Endothelial cell of umbilical vein (primary cell): ENCODE measurements at regions not wholly inside any gene's neighbourhood (a gene's known extent, or its start where the extent isn't known, plus 50 kb on each side); places are given as distances from the start of the nearest gene placed in this dataset.

ENCODE experiments used
- BruUV-seq: library from RNA; stranded (reverse); fragments of 400-500 nt; replicated peaks from 2 replicates; lab custom pipeline; 2021; lab: Mats Ljungman, UMichigan
- CTCF ChIA-PET: fragments of 300-600, 350-600 bp; sonication (Branson Sonifier 250); formaldehyde crosslinking; loops from one replicate; lab custom pipeline; 2021; ENCODE audit warnings: antibody characterized with exemption, inconsistent platforms; lab: Charles Lee
- POLR2A ChIA-PET: fragments of 300-600, 350-600 bp; sonication (Branson Sonifier 250); formaldehyde crosslinking; loops from one replicate; lab custom pipeline; 2021; ENCODE audit warnings: antibody characterized with exemption, inconsistent platforms; lab: Charles Lee
- DNase-seq: peaks from one replicate; pipeline ENCODE4 v3.0.0-alpha.2; 2011; ENCODE audit warnings: low read depth, low spot score
- FAIRE-seq: peaks from 2 replicates; lab custom pipeline; 2011; peaks lifted over from hg19 to GRCh38; lab: Jason Lieb, UNC
- H2AFZ ChIP-seq: 2 replicates; pipeline ENCODE4 v1.6.0; 2012; ENCODE audit warnings: low read depth, low read length, control low read depth, inconsistent platforms
- H3K27ac ChIP-seq: 2 replicates; pipeline ENCODE4 v1.5.1; 2011; ENCODE audit warnings: low read depth, mild to moderate bottlenecking, control low read depth, low read length, moderate library complexity; ENCODE audit not compliant: insufficient read depth
- H3K27me3 ChIP-seq, 2 experiments: 2 replicates each; pipeline versions ENCODE4 v1.6.0 to v1.6.1; 2011; ENCODE audit warnings: low read length in 2 of 2, mixed read lengths in 1 of 2; ENCODE audit not compliant: control insufficient read depth in 2 of 2, insufficient read depth in 2 of 2
- H3K36me3 ChIP-seq, 2 experiments: 2 replicates in 1 of 2; 3 replicates in 1 of 2; pipeline ENCODE4 v1.5.1; 2011; ENCODE audit warnings: low read length in 2 of 2, mild to moderate bottlenecking in 1 of 2, moderate library complexity in 1 of 2; ENCODE audit not compliant: control insufficient read depth in 2 of 2, insufficient read depth in 2 of 2; ENCODE audit errors: extremely low read depth in 1 of 2
- H3K4me1 ChIP-seq: 3 replicates; pipeline ENCODE4 v1.5.1; 2011; ENCODE audit warnings: mild to moderate bottlenecking, low read length; ENCODE audit not compliant: control insufficient read depth, insufficient read depth; ENCODE audit errors: extremely low read depth
- H3K4me2 ChIP-seq: 2 replicates; pipeline ENCODE4 v1.6.1; 2011; ENCODE audit warnings: low read length, control low read depth, mixed read lengths; ENCODE audit not compliant: insufficient read depth
- H3K4me3 ChIP-seq, 3 experiments: fragments of 200-600 bp in 1 of 3; sonication (generic), shearing (Covaris generic) in 1 of 3; replicated peaks in 1 of 3; 2 replicates each; pipeline ENCODE4 v1.5.1; 2011 to 2016; ENCODE audit warnings: control low read depth in 3 of 3, low read length in 3 of 3, mild to moderate bottlenecking in 2 of 3, inconsistent platforms in 1 of 3, low read depth in 1 of 3, moderate library complexity in 1 of 3; ENCODE audit not compliant: insufficient read depth in 1 of 3
- H3K79me2 ChIP-seq: 2 replicates; pipeline ENCODE4 v1.6.0; 2012; ENCODE audit warnings: low read length, inconsistent platforms; ENCODE audit not compliant: control insufficient read depth, insufficient read depth
- H3K9ac ChIP-seq: replicated peaks from 2 replicates; pipeline ENCODE3; 2011; ENCODE audit warnings: low read length, control low read depth; ENCODE audit not compliant: insufficient read depth; ENCODE audit errors: extremely low read depth
- H3K9me1 ChIP-seq: replicated peaks from 3 replicates; pipeline ENCODE4 v1.6.0; 2011; ENCODE audit warnings: mild to moderate bottlenecking, low read length; ENCODE audit not compliant: control insufficient read depth, insufficient read depth; ENCODE audit errors: extremely low read depth
- H3K9me3 ChIP-seq: replicated peaks from 2 replicates; pipeline ENCODE4 v1.5.1; 2012; ENCODE audit warnings: low read length, inconsistent platforms; ENCODE audit not compliant: control insufficient read depth, insufficient read depth
- H4K20me1 ChIP-seq: replicated peaks from 2 replicates; pipeline ENCODE3; 2011; ENCODE audit warnings: mild to moderate bottlenecking, low read length; ENCODE audit not compliant: control insufficient read depth, insufficient read depth; ENCODE audit errors: extremely low read depth
- EZH2 ChIP-seq: IDR thresholded peaks from 2 replicates; pipeline ENCODE4 v1.6.1; 2012; ENCODE audit warnings: borderline replicate concordance, low read depth, mild to moderate bottlenecking, moderate library complexity, low read length, inconsistent platforms; ENCODE audit not compliant: severe bottlenecking
- FOS ChIP-seq: IDR thresholded peaks from 2 replicates; pipeline ENCODE4 v1.6.1; 2011; ENCODE audit warnings: mild to moderate bottlenecking, low read length, moderate library complexity, borderline replicate concordance; ENCODE audit not compliant: insufficient read depth
- GATA2 ChIP-seq: IDR thresholded peaks from 2 replicates; pipeline ENCODE4 v1.7.0; 2011; ENCODE audit warnings: low read depth, mild to moderate bottlenecking, moderate library complexity, mixed read lengths, low read length; ENCODE audit not compliant: insufficient read length, insufficient read depth
- JUN ChIP-seq: IDR thresholded peaks from 2 replicates; pipeline ENCODE4 v1.6.1; 2011; ENCODE audit warnings: borderline replicate concordance, low read depth; ENCODE audit not compliant: insufficient read length, insufficient read depth
- MYC ChIP-seq: IDR thresholded peaks from one replicate; pipeline ENCODE4 v1.6.1; 2011; ENCODE audit warnings: mild to moderate bottlenecking, low read depth, low read length
- POLR2A ChIP-seq: IDR thresholded peaks from 2 replicates; pipeline ENCODE4 v1.6.1; 2012; ENCODE audit warnings: low read depth, mild to moderate bottlenecking, control low read depth, low read length
- POLR2AphosphoS5 ChIP-seq: IDR thresholded peaks from 2 replicates; pipeline ENCODE4 v1.6.1; 2012; ENCODE audit warnings: low read depth, mild to moderate bottlenecking, control low read depth, low read length, moderate library complexity; ENCODE audit not compliant: insufficient read depth
- dilution Hi-C: fragments of 300-500 bp; cut with MboI; formaldehyde crosslinking; loops from one replicate; pipeline ENCODE4 v1.15.0; 2019; ENCODE audit warnings: low sequenced_read_pairs; ENCODE audit not compliant: extremely low pct_ligation_motif_present
- intact Hi-C: fragments of 100-400 bp; cut with micrococcal nuclease; formaldehyde crosslinking; loops from one replicate; pipeline ENCODE4 v1.10.0; 2022
- TF ChIP-seq, protein P1 (sequence below), 2 donors: IDR thresholded peaks; 1 replicate in 1 of 2; 2 replicates in 1 of 2; pipeline ENCODE4 v1.5.1; 2011; ENCODE audit warnings: low read length in 2 of 2, mild to moderate bottlenecking in 2 of 2, moderate library complexity in 2 of 2, control low read depth in 1 of 2, inconsistent platforms in 1 of 2, low read depth in 1 of 2; ENCODE audit not compliant: insufficient read depth in 1 of 2; ENCODE audit errors: extremely low read depth in 1 of 2
- TF ChIP-seq, protein P2 (sequence below): IDR thresholded peaks from 2 replicates; pipeline ENCODE4 v1.6.1; 2011; ENCODE audit not compliant: insufficient read depth, insufficient read length

GRCh38 chr22:47651216-47651987, 889.0 kb downstream of the TBC1D22A start:
- Histone ChIP-seq H3K9ac (no peak overlapping the region), H3K9me1 (no peaks in the 10 kb centered on the region), H3K36me3 (no peaks in the 10 kb centered on the region), H2AFZ (no peak overlapping the region), H4K20me1 (no peaks in the 10 kb centered on the region), H3K27ac (no peak overlapping the region), H3K4me3 (no peak overlapping the region), H3K4me2 (no peak overlapping the region), H3K79me2 (no peaks in the 10 kb centered on the region), H3K27me3 (no peaks in the 10 kb centered on the region), H3K9me3 (peaks cover 7% of the 10 kb centered on the region), H3K4me1 (no peaks in the 10 kb centered on the region)
- TF ChIP-seq FOS = no peak
- no peak for TF ChIP-seq JUN
- TF ChIP-seq, protein P1, sequence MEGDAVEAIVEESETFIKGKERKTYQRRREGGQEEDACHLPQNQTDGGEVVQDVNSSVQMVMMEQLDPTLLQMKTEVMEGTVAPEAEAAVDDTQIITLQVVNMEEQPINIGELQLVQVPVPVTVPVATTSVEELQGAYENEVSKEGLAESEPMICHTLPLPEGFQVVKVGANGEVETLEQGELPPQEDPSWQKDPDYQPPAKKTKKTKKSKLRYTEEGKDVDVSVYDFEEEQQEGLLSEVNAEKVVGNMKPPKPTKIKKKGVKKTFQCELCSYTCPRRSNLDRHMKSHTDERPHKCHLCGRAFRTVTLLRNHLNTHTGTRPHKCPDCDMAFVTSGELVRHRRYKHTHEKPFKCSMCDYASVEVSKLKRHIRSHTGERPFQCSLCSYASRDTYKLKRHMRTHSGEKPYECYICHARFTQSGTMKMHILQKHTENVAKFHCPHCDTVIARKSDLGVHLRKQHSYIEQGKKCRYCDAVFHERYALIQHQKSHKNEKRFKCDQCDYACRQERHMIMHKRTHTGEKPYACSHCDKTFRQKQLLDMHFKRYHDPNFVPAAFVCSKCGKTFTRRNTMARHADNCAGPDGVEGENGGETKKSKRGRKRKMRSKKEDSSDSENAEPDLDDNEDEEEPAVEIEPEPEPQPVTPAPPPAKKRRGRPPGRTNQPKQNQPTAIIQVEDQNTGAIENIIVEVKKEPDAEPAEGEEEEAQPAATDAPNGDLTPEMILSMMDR (IDR thresholded peaks at IDR 0.05; ENCODE audit: extremely low read depth in 1 of 2, insufficient read depth in 1 of 2, low read depth in 1 of 2, low read length in 2 of 2) = no peak
- no peak for TF ChIP-seq GATA2
- TF ChIP-seq, protein P2, sequence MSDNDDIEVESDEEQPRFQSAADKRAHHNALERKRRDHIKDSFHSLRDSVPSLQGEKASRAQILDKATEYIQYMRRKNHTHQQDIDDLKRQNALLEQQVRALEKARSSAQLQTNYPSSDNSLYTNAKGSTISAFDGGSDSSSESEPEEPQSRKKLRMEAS = no peak
- no peak for TF ChIP-seq POLR2AphosphoS5
- TF ChIP-seq POLR2A = no peak
- no peak for TF ChIP-seq EZH2
- TF ChIP-seq MYC = no peak
- dilution Hi-C loops = no loop called here
- ChIA-PET CTCF (no interaction called here), POLR2A (no interaction called here)
- DNase-seq (no peak), FAIRE-seq (no peak)
- intact Hi-C loops = no loop called here
- no TSS peak for BruUV-seq
